ENCODE measurements at regions not wholly inside any gene's neighbourhood (a gene's known extent, or its start where the extent isn't known, plus 50 kb on each side); places are given as distances from the start of the nearest gene placed in this dataset.
"Not testable (repeated sequence)": the region's sequence is repeated elsewhere in the genome, so short reads cannot be mapped to it uniquely, and the experiment has no call there.

DNA sequence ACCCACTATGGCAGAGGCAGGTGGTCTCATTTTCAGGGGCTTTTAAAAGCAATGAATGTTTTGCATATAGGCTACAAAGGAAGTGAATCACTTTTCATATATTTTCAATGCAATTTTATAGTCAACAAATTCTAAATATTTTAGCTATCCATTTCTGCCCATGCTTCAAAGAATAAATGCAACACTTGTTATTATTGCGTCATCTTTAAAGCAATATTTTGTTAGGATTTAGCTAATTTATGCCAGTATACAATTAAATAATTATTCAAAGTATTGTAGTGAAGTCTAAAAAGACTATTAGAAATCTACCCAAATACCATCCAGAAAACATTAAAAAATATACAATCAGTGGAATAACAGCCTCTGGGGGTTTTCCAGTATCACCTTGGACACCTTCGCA, 509.1 kb upstream of the SPANXN1 start:
- CTCF ChIA-PET: no interaction called here
- POLR2A ChIA-PET: no interaction called here
- no peak for TF ChIP-seq CTCF (IDR thresholded peaks at IDR 0.05; ENCODE audit: control extremely low read depth, extremely low read depth, low read depth, missing control alignments)
- no peak for DNase-seq (ENCODE audit: extremely low spot score)

DNA sequence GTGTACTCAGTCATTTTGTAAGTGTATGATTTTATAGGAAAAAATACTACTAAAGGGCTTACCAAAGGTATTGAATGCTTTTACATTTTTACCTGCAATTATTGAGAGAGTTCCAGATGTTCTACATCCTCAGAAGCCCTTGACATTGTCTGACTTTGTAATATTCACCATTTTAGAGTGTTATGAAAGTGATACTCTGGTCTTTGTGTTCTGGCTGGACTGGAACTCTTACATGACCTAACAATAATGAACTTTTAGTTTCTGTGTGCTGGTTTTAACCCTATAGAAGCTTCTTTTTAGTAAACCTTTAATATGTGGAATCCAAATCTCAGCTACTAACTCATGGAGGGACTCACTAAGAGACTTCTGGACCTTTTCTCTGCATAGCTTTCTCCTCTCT, 478.8 kb upstream of the SPANXN1 start:
- POLR2A ChIA-PET: no interaction called here
- CTCF ChIA-PET: no interaction called here
- no peak for DNase-seq (ENCODE audit: extremely low spot score)
- TF ChIP-seq CTCF (IDR thresholded peaks at IDR 0.05; ENCODE audit: control extremely low read depth, extremely low read depth, low read depth, missing control alignments): no peak

GRCh38 chrX:144783528-144783927, 463.8 kb upstream of the SPANXN1 start:
- CTCF ChIA-PET; POLR2A ChIA-PET; DNase-seq (ENCODE audit: extremely low spot score): not testable (repeated sequence)

- ChIA-PET POLR2A (no interaction called here), CTCF (no interaction called here)
- DNase-seq (ENCODE audit: extremely low spot score): no peak
- TF ChIP-seq CTCF (IDR thresholded peaks at IDR 0.05; ENCODE audit: control extremely low read depth, extremely low read depth, low read depth, missing control alignments): no peak
Observed at GRCh38 chrX:144790148-144790547, 457.2 kb upstream of the SPANXN1 start.

- no peak for DNase-seq (ENCODE audit: extremely low spot score)
- no peak for TF ChIP-seq CTCF (IDR thresholded peaks at IDR 0.05; ENCODE audit: control extremely low read depth, extremely low read depth, low read depth, missing control alignments)
- POLR2A ChIA-PET: no interaction called here
- CTCF ChIA-PET: no interaction called here
Observed at GRCh38 chrX:144791298-144791697, 456.0 kb upstream of the SPANXN1 start.

DNA sequence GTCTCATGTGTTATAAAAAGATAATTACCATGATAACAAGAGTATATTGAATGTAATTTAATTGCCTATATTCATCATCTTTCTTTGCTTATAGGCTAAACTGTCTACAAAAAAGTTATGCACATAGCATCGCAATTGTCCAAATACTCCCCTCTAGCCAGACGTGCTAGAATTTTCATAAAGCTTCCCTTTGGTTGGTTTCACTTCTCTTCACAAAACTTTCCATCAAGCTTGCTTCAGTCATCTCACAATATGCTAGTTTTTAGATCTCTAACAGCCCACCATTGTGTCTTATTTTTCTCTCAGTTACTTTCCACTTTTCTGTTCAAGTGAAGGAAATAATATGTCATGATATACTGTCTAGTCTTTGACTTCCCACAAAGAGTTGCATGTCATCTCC, 448.3 kb upstream of the SPANXN1 start:
- POLR2A ChIA-PET: no interaction called here
- TF ChIP-seq CTCF (IDR thresholded peaks at IDR 0.05; ENCODE audit: control extremely low read depth, extremely low read depth, low read depth, missing control alignments): no peak
- CTCF ChIA-PET: no interaction called here
- no peak for DNase-seq (ENCODE audit: extremely low spot score)

DNA sequence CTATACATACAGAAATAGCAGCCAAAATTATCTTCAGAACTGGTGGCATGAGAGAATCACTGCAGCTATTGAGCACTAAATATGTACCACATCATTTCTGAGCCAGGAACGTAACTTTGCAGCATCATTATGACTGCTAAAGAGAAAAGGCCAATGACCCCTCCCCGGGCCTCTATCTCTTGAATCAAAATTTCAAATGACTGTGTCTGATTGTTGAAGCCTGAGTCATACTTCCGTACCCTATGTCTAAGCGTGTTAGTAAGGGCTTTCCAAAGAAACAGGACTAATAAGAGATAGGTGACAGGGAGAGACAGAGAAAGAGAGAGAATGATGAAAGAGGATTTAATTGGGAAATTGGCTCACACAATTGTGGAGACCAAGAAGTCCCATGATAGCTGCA, 445.5 kb upstream of the SPANXN1 start:
- POLR2A ChIA-PET: no interaction called here
- no peak for DNase-seq (ENCODE audit: extremely low spot score)
- CTCF ChIA-PET: no interaction called here
- no peak for TF ChIP-seq CTCF (IDR thresholded peaks at IDR 0.05; ENCODE audit: control extremely low read depth, extremely low read depth, low read depth, missing control alignments)

Data from GM10248 (cell line).